ENCODE measurements at regions not wholly inside any gene's neighbourhood (a gene's known extent, or its start where the extent isn't known, plus 50 kb on each side); places are given as distances from the start of the nearest gene placed in this dataset.
A peak's percentile ranks its signal among the peaks of the same experiment; 100 is the strongest.

DNA sequence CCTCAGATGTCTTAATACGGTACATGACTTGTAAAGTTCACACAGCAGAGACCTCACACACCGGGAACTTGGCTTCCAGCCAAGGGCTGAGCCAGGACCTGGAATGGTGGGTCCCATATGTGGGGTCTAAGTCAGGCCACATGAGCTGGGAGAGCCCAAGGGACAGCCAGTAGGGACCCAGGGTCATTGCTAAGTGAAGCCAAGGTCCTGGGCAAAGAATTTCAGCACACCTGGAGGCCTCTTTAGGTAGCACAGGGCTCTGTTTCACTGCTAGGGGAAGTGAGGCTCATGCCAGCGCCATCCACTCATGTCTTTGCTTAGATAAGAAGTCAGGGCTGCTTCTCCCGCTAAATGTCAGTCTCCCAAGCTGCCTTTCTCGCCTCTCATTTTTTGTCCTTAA lies 116.6 kb upstream of the TLE3 start:
- Histone ChIP-seq H3K4me3 (ENCODE audit: low read depth, low read length, poor library complexity, severe bottlenecking) (no peak overlapping the region), H3K4me2 (ENCODE audit: low read length) (no peak overlapping the region), H4K20me1 (ENCODE audit: insufficient read depth, low read length) (no peaks in the 10 kb centered on the region), H3K79me2 (ENCODE audit: insufficient read depth, low read depth, low read length) (no peaks in the 10 kb centered on the region), H3K9me2 (ENCODE audit: insufficient read depth, low read length) (no peaks in the 10 kb centered on the region), H3K9me3 (ENCODE audit: low read length) (no peaks in the 10 kb centered on the region), H3K27ac (ENCODE audit: low read depth, low read length, poor library complexity, severe bottlenecking) (no peak overlapping the region), H3K36me3 (ENCODE audit: insufficient read depth, low read length) (no peaks in the 10 kb centered on the region), H3K4me1 (ENCODE audit: insufficient read depth, low read length, poor library complexity, severe bottlenecking) (no peaks in the 10 kb centered on the region), H2AFZ (ENCODE audit: low read length) (no peak overlapping the region)
- intact Hi-C loops (cut with micrococcal nuclease; ENCODE audit: unreplicated experiment) = loop anchor here (10.0 kb wide), 1 partner anchor 489 kb away; no protein-coding TSS in a partner anchor
- CTCF ChIA-PET (ENCODE audit: unreplicated experiment) = no interaction called here
- TF ChIP-seq EZH2phosphoT487 (IDR thresholded peaks at IDR 0.05; ENCODE audit: borderline replicate concordance, low read depth, low read length) = no peak
- TF ChIP-seq, protein P1, sequence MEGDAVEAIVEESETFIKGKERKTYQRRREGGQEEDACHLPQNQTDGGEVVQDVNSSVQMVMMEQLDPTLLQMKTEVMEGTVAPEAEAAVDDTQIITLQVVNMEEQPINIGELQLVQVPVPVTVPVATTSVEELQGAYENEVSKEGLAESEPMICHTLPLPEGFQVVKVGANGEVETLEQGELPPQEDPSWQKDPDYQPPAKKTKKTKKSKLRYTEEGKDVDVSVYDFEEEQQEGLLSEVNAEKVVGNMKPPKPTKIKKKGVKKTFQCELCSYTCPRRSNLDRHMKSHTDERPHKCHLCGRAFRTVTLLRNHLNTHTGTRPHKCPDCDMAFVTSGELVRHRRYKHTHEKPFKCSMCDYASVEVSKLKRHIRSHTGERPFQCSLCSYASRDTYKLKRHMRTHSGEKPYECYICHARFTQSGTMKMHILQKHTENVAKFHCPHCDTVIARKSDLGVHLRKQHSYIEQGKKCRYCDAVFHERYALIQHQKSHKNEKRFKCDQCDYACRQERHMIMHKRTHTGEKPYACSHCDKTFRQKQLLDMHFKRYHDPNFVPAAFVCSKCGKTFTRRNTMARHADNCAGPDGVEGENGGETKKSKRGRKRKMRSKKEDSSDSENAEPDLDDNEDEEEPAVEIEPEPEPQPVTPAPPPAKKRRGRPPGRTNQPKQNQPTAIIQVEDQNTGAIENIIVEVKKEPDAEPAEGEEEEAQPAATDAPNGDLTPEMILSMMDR (conservative IDR thresholded peaks at IDR 0.05; ENCODE audit: low read length) = peak; percentile 34; the same call in 1 of the 2 replicates
- DNase-seq (ENCODE audit: low spot score) = peak; percentile 8
- POLR2A ChIA-PET = no interaction called here
- no TSS peak for BruUV-seq (replicated peaks)

DNA sequence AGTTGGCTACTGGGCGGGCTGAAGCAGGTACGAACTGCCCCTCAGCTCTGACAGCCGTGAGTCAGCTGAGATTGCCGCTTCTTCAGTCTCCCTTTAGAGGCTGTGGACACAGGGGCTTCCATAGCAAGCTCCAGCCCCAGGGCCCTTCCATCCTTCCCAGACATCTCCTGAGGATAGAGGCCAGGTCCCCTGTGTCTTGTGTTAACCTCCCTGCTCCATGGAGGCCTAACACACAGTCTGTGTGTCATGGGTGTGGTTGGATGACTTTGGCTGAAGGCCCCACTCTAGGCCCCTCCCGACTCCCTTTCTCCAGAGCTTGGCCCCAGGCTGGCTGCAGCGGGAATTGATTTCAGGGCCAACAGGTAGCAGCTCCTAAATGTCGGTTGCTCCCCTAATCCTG lies 116.1 kb upstream of the TLE3 start:
- no peak overlapping the region for H2AFZ ChIP-seq (ENCODE audit: low read length)
- no TSS peak for BruUV-seq (replicated peaks)
- no peaks in the 10 kb centered on the region for H3K79me2 ChIP-seq (ENCODE audit: insufficient read depth, low read depth, low read length)
- TF ChIP-seq, protein P1 (conservative IDR thresholded peaks at IDR 0.05; ENCODE audit: low read length) = no peak
- TF ChIP-seq EZH2phosphoT487 (IDR thresholded peaks at IDR 0.05; ENCODE audit: borderline replicate concordance, low read depth, low read length) = no peak
- H3K9me2 ChIP-seq (ENCODE audit: insufficient read depth, low read length) = no peaks in the 10 kb centered on the region
- DNase-seq (ENCODE audit: low spot score) = no peak
- no peaks in the 10 kb centered on the region for H3K36me3 ChIP-seq (ENCODE audit: insufficient read depth, low read length)
- H3K27ac ChIP-seq (ENCODE audit: low read depth, low read length, poor library complexity, severe bottlenecking) = no peak overlapping the region
- no peaks in the 10 kb centered on the region for H3K4me1 ChIP-seq (ENCODE audit: insufficient read depth, low read length, poor library complexity, severe bottlenecking)
- H3K9me3 ChIP-seq (ENCODE audit: low read length) = no peaks in the 10 kb centered on the region
- intact Hi-C loops (cut with micrococcal nuclease; ENCODE audit: unreplicated experiment) = loop anchor here (10.0 kb wide), 1 partner anchor 489 kb away; no protein-coding TSS in a partner anchor
- H4K20me1 ChIP-seq (ENCODE audit: insufficient read depth, low read length) = no peaks in the 10 kb centered on the region
- H3K4me3 ChIP-seq (ENCODE audit: low read depth, low read length, poor library complexity, severe bottlenecking) = no peak overlapping the region
- CTCF ChIA-PET (ENCODE audit: unreplicated experiment) = no interaction called here
- POLR2A ChIA-PET = no interaction called here
- no peak overlapping the region for H3K4me2 ChIP-seq (ENCODE audit: low read length)

DNA sequence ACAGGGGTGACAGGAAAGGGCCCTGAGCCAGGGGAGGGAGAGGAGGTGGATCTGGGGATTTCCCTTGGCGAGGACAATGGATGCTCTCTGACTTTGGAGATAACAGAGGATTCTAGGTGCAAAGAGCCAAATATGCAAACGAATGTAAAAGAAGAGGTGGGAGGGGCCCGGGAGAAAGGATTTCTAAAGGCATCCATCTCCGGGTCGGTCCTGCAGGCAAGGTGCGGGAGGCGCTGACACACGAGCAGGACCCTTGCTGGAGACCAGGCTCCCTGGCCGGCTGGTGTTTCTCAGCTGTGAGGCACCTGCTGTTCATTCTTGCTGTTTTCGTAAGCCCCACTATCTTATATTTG lies 115.2 kb upstream of the TLE3 start:
- Histone ChIP-seq H3K27ac (ENCODE audit: low read depth, low read length, poor library complexity, severe bottlenecking) (no peak overlapping the region), H4K20me1 (ENCODE audit: insufficient read depth, low read length) (no peaks in the 10 kb centered on the region), H3K4me2 (ENCODE audit: low read length) (no peak overlapping the region), H3K36me3 (ENCODE audit: insufficient read depth, low read length) (no peaks in the 10 kb centered on the region), H3K9me2 (ENCODE audit: insufficient read depth, low read length) (no peaks in the 10 kb centered on the region), H3K4me1 (ENCODE audit: insufficient read depth, low read length, poor library complexity, severe bottlenecking) (no peaks in the 10 kb centered on the region), H3K9me3 (ENCODE audit: low read length) (no peaks in the 10 kb centered on the region), H2AFZ (ENCODE audit: low read length) (no peak overlapping the region), H3K79me2 (ENCODE audit: insufficient read depth, low read depth, low read length) (no peaks in the 10 kb centered on the region), H3K4me3 (ENCODE audit: low read depth, low read length, poor library complexity, severe bottlenecking) (no peak overlapping the region)
- BruUV-seq (replicated peaks) = no TSS peak
- ChIA-PET CTCF (ENCODE audit: unreplicated experiment) (no interaction called here), POLR2A (no interaction called here)
- intact Hi-C loops (cut with micrococcal nuclease; ENCODE audit: unreplicated experiment) = loop anchor here (10.0 kb wide), 1 partner anchor 488 kb away; no protein-coding TSS in a partner anchor
- no peak for TF ChIP-seq EZH2phosphoT487 (IDR thresholded peaks at IDR 0.05; ENCODE audit: borderline replicate concordance, low read depth, low read length)
- TF ChIP-seq, protein P1 (conservative IDR thresholded peaks at IDR 0.05; ENCODE audit: low read length) = no peak
- DNase-seq (ENCODE audit: low spot score) = no peak

Measured in OCI-LY7 (cell line).